K562 (cell line): ENCODE measurements at regions not wholly inside any gene's neighbourhood (a gene's known extent, or its start where the extent isn't known, plus 50 kb on each side); places are given as distances from the start of the nearest gene placed in this dataset.

Experiments
- ATF7 ChIP-seq: fragments of 450-650 bp; IDR thresholded peaks from 2 replicates; pipeline ENCODE4 v1.7.1; 2014; ENCODE audit warnings: mild to moderate bottlenecking, moderate library complexity
- BRCA1 ChIP-seq, 2 experiments: fragments of 450-650 bp in 1 of 2; sonication (generic) in 1 of 2; formaldehyde crosslinking in 1 of 2; IDR thresholded peaks; 2 replicates each; pipeline versions ENCODE4 v1.5.0 to v1.6.1; 2017 to 2020; ENCODE audit warnings: mild to moderate bottlenecking in 1 of 2, missing genetic modification reagents in 1 of 2
- BRD9 ChIP-seq: fragments of 450-650 bp; IDR thresholded peaks from 2 replicates; pipeline ENCODE4 v1.6.1; 2018; ENCODE audit warnings: low read depth; ENCODE audit not compliant: partially characterized antibody
- DNMT1 ChIP-seq: fragments of 450-650 bp; IDR thresholded peaks from 2 replicates; pipeline ENCODE4 v1.6.1; 2016; ENCODE audit warnings: antibody characterized with exemption, mild to moderate bottlenecking
- ELF1 ChIP-seq: fragments of 200-800 bp; sonication (Bioruptor generic); IDR thresholded peaks from 2 replicates; pipeline ENCODE4 v1.6.1; 2016; ENCODE audit warnings: missing genetic modification characterization, missing compliant biosample characterization
- HDAC8 ChIP-seq: fragments of 450-650 bp; IDR thresholded peaks from 2 replicates; pipeline ENCODE4 v1.6.1; 2016; ENCODE audit warnings: mild to moderate bottlenecking, missing genetic modification characterization, moderate library complexity, missing compliant biosample characterization
- KDM1A ChIP-seq, 2 experiments: fragments of 450-650 bp; IDR thresholded peaks; 2 replicates each; pipeline ENCODE4 v1.6.1; 2016; ENCODE audit warnings: mild to moderate bottlenecking in 2 of 2
- NRF1 ChIP-seq, 2 experiments: fragments of 450-650 bp; IDR thresholded peaks in 1 of 2; conservative IDR thresholded peaks in 1 of 2; 2 replicates each; pipeline ENCODE4 v1.6.1; 2014; ENCODE audit warnings: mild to moderate bottlenecking in 2 of 2
- RB1 ChIP-seq: fragments of 450-650 bp; IDR thresholded peaks from 2 replicates; pipeline ENCODE4 v1.6.1; 2017; ENCODE audit warnings: low read depth, mild to moderate bottlenecking
- SAFB ChIP-seq: fragments of 200-400 bp; formaldehyde crosslinking; IDR thresholded peaks from 2 replicates; pipeline ENCODE4 v1.6.1; 2017; ENCODE audit warnings: low read depth, low read length, borderline replicate concordance
- SIX5 ChIP-seq, 2 experiments: IDR thresholded peaks; 2 replicates each; pipeline ENCODE4 v1.6.1; 2011; ENCODE audit warnings: low read length in 2 of 2, borderline replicate concordance in 1 of 2, low read depth in 1 of 2, mild to moderate bottlenecking in 1 of 2, moderate library complexity in 1 of 2; ENCODE audit not compliant: insufficient read depth in 1 of 2
- SP1 ChIP-seq: sonication (generic); formaldehyde crosslinking; IDR thresholded peaks from 2 replicates; pipeline ENCODE4 v1.8.1; 2022; ENCODE audit warnings: mild to moderate bottlenecking, missing genetic modification reagents
- THAP12 ChIP-seq: fragments of 250-450 bp; sonication (Bioruptor Pico); IDR thresholded peaks from 2 replicates; pipeline ENCODE4 v1.9.0; 2021; ENCODE audit warnings: mild to moderate bottlenecking, inconsistent platforms
- XRCC5 ChIP-seq: fragments of 200-400 bp; formaldehyde crosslinking; IDR thresholded peaks from 2 replicates; pipeline ENCODE4 v1.6.1; 2017; ENCODE audit warnings: low read depth, mild to moderate bottlenecking, low read length
- ZBTB43 ChIP-seq: sonication (generic); formaldehyde crosslinking; IDR thresholded peaks from 2 replicates; pipeline ENCODE4 v1.8.0; 2023; ENCODE audit warnings: mild to moderate bottlenecking, missing genetic modification reagents
- ZC3H11A ChIP-seq: IDR thresholded peaks from 2 replicates; pipeline ENCODE4 v1.6.1; 2012; ENCODE audit warnings: low read depth, low read length, improper control_type of control experiment
- ZNF239 ChIP-seq: fragments of 250-450 bp; sonication (Bioruptor Pico); IDR thresholded peaks from 2 replicates; pipeline ENCODE4 v1.4.0; 2020; ENCODE audit warnings: mild to moderate bottlenecking
- ZNF57 ChIP-seq: fragments of 450-650 bp; formaldehyde crosslinking; IDR thresholded peaks from 2 replicates; pipeline ENCODE4 v1.4.0; 2020; ENCODE audit warnings: mild to moderate bottlenecking, moderate library complexity
- TF ChIP-seq, protein P1 (sequence below): fragments of 250-450 bp; sonication (Bioruptor Pico); IDR thresholded peaks from 2 replicates; pipeline ENCODE4 v1.8.0; 2021; ENCODE audit warnings: borderline replicate concordance, mild to moderate bottlenecking, moderate library complexity; ENCODE audit not compliant: poor library complexity, severe bottlenecking
- TF ChIP-seq, protein P2 (sequence below): fragments of 450-650 bp; IDR thresholded peaks from 2 replicates; pipeline ENCODE4 v1.6.1; 2014; ENCODE audit warnings: low read depth, mild to moderate bottlenecking, moderate library complexity, borderline replicate concordance
- TF ChIP-seq, protein P3 (sequence below): fragments of 250-450 bp; sonication (Bioruptor Pico); IDR thresholded peaks from 2 replicates; pipeline ENCODE4 v1.9.0; 2021; ENCODE audit warnings: mild to moderate bottlenecking

DNA sequence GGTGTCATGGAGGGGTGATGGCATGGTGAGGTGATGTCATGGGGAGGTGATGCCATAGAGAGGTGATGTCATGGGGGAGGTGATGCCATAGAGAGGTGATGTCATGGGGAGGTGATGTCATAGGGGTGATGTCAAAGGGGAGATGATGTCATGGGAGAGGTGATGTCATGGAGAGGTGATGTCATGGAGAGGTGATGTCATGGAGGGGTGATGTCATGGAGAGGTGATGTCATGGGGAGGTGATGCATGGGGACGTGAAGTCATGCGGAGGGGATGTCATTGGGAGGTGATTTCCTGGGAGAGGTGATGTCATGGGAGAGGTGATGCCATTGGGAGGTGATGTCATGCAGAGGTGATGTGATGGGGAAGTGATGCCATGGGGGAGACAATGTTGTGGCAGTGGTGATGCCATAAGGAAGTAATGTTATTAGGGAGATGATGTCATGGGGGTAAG, 92.1 kb upstream of the C1orf174 start (continued):
- TF ChIP-seq, protein P1, sequence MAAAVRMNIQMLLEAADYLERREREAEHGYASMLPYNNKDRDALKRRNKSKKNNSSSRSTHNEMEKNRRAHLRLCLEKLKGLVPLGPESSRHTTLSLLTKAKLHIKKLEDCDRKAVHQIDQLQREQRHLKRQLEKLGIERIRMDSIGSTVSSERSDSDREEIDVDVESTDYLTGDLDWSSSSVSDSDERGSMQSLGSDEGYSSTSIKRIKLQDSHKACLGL (CRISPR knock-in tag), result no peak
- TF ChIP-seq, protein P2, sequence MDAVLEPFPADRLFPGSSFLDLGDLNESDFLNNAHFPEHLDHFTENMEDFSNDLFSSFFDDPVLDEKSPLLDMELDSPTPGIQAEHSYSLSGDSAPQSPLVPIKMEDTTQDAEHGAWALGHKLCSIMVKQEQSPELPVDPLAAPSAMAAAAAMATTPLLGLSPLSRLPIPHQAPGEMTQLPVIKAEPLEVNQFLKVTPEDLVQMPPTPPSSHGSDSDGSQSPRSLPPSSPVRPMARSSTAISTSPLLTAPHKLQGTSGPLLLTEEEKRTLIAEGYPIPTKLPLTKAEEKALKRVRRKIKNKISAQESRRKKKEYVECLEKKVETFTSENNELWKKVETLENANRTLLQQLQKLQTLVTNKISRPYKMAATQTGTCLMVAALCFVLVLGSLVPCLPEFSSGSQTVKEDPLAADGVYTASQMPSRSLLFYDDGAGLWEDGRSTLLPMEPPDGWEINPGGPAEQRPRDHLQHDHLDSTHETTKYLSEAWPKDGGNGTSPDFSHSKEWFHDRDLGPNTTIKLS, result no peak
- no peak for TF ChIP-seq ELF1 (tag)
- no peak for TF ChIP-seq THAP12 (CRISPR knock-in tag)
- TF ChIP-seq SP1 (CRISPR knock-in tag), result peak; percentile 69; the same call in 1 of the 2 replicates
- no peak for TF ChIP-seq BRCA1 (IDR thresholded peaks at IDR 0.05)
- TF ChIP-seq BRCA1 (CRISPR knock-in tag; IDR thresholded peaks at IDR 0.05), result no peak
- no peak for TF ChIP-seq HDAC8 (tag)
- TF ChIP-seq ZNF239 (CRISPR knock-in tag), result no peak
- no peak for TF ChIP-seq SIX5 (IDR thresholded peaks at IDR 0.05; ENCODE audit: borderline replicate concordance in 1 of 2, insufficient read depth in 1 of 2, low read depth in 1 of 2, low read length in 2 of 2)
- TF ChIP-seq DNMT1, result no peak
- no peak for TF ChIP-seq RB1
- peak; percentile 99 for TF ChIP-seq ATF7
- no peak for TF ChIP-seq BRD9
- peak; percentile 95 for TF ChIP-seq ZC3H11A
- TF ChIP-seq XRCC5, result no peak
- no peak for TF ChIP-seq ZNF57 (CRISPR knock-in tag)
- TF ChIP-seq, protein P3, sequence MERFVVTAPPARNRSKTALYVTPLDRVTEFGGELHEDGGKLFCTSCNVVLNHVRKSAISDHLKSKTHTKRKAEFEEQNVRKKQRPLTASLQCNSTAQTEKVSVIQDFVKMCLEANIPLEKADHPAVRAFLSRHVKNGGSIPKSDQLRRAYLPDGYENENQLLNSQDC, result no peak
- TF ChIP-seq KDM1A (IDR thresholded peaks at IDR 0.05), result peak; percentile 89 to 92
- 0 out of 2 replicates have a peak, but pooled peaks have one; percentile 72 for TF ChIP-seq ZBTB43 (CRISPR knock-in tag)
- TF ChIP-seq NRF1 (conservative IDR thresholded peaks at IDR 0.05 in 1 of 2, IDR thresholded peaks at IDR 0.05 in 1 of 2), result no peak
- no peak for TF ChIP-seq SAFB
